GM21423 (cell line): ENCODE measurements at regions not wholly inside any gene's neighbourhood (a gene's known extent, or its start where the extent isn't known, plus 50 kb on each side); places are given as distances from the start of the nearest gene placed in this dataset.
"Not testable (repeated sequence)": the region's sequence is repeated elsewhere in the genome, so short reads cannot be mapped to it uniquely, and the experiment has no call there.

Experiments
- ATAC-seq: cut with Tn5 transposase; IDR thresholded peaks from one replicate; pipeline ENCODE4 v1.9.1; 2021; ENCODE audit warnings: mild to moderate bottlenecking, moderate library complexity; ENCODE audit not compliant: unreplicated experiment

DNA sequence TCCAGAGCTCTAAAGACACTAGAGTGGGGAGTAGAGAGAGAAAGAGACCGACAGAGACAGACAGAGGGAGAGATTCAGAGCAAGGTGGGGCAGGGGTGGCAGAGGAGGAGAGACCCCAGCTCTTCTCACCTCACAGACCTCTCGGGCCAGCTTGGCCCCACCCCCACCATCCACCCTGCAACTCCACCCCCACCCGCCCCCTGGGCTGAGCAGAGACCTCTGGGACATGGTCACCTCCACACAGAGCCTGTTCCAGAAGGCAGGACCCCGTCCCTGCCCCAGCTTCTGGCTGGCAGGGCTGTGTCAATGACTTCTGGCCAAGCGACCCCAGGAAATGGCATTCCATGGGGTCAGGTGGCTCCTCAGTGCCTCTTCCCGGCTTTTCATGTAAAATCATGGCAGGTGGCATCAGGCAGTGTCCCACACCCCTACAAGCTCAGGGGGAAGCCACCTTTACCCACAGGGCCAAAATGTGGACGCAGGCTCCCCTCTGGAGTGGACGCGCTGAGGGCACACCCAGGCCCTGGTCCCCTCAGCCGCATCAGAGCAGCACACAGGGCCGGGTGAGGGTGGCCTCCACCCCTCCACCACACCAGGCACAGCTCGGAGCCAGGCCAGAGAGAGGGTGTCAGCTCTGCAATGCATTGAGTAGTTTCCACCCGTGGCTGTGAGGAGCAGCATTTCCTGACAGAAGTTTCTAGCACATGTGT, 131.2 kb upstream of the LPCAT1 start:
- ATAC-seq = no peak

- ATAC-seq = peak; percentile 89
Observed at GRCh38 chr5:1653698-1654651, 130.2 kb upstream of the LPCAT1 start.

DNA sequence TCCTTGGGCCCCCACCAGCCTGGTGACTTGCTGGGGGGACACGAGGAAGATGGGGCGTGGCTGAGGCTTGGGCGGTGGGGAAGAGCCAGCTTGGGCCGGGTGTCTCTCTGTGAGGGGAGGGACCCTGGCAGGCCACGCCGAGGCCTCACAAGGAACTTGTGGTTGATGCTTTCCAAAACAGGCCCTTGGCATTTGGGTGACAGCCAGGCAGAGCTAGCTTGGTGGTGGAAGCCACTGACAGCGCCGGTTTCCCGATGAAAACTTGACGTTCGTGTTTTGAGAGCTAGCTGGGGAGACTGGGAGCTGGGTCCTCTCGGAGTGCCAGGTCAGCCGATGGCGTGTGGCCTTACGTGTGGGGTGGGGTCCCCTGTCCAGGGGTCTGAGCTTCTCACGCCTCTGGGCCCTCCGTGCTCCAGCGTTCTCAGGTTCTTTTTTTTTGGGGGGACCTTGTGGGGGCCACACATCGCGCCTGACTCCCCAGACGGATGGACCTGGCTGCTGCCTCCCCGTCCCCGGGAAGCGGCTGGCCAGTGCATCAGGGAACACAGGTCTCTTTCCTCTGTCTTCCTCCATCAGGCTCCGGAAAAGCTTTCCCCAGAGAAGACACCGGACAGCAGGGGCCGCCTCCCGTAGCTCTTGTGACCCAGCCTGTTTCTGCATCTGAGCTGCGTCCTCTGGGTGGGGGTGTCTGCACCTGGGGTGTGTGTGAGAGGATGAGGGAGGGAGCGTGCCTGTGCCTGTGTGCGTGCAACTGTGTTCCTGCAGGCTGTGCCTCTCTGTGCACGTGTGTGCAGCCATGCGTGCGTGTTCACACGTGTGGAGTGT, 129.3 kb upstream of the LPCAT1 start:
- ATAC-seq = peak; percentile 34

GRCh38 chr5:1651971-1652872, 128.5 kb upstream of the LPCAT1 start:
- no peak for ATAC-seq

- ATAC-seq = no peak
Observed at GRCh38 chr5:1651250-1651649, 127.5 kb upstream of the LPCAT1 start.

- ATAC-seq = no peak
Observed at GRCh38 chr5:1649554-1649953, 125.8 kb upstream of the LPCAT1 start.

DNA sequence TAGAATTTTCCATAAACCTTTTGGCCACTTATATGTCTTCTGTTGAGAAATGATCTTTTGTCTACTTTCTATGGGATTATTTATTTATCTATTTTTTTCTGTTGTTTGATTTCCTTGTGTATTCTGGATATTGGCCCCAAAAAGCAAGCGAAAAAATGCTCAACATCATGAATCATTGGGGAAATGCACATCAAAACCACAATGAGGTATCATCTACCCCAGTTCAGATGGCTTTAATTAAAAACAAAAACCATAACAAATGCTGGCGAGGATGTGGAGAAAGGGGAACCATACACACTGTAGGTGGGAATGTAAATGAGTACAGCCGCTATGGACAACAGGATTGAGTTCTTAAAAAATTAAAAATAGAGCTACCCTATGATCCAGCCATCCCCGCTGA, 125.0 kb upstream of the LPCAT1 start:
- ATAC-seq = no peak

DNA sequence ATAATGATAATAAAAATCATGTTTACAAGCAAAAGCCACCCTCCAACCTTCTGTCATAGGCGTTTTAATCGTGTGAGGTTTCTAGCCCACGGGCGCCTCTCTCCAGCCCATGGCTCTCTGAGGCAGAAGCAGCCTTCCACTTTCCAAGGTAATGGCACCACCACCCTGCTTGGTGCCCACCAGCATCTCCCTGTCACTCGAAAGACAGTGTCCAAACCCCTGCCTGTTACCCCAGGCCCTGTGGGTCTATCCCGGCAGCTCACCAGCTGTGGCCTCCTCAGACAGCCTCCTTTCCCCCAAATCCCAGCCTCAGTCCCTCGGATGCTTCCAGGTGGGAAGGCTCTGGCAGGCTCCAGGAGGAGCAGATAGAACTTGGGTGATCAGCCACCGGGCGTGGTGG, 123.8 kb upstream of the LPCAT1 start:
- ATAC-seq = no peak

- ATAC-seq = peak; percentile 69
Observed at GRCh38 chr5:1644810-1645571, 121.2 kb upstream of the LPCAT1 start.

DNA sequence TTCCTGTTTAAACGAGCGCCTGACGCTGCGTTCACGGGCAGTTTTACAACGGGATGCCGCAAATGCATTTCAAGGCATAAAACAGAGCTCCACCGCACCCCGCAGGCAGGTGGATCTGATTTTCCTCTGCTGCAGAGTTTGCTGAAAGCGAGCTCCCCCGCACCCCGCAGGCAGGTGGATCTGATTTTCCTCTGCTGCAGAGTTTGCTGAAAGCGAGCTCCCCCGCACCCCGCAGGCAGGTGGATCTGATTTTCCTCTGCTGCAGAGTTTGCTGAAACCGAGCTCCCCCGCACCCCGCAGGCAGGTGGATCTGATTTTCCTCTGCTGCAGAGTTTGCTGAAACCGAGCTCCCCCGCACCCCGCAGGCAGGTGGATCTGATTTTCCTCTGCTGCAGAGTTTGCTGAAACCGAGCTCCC, 120.6 kb upstream of the LPCAT1 start:
- not testable (repeated sequence) for ATAC-seq

- no peak for ATAC-seq
Observed at GRCh38 chr5:1643651-1644392, 120.1 kb upstream of the LPCAT1 start.

DNA sequence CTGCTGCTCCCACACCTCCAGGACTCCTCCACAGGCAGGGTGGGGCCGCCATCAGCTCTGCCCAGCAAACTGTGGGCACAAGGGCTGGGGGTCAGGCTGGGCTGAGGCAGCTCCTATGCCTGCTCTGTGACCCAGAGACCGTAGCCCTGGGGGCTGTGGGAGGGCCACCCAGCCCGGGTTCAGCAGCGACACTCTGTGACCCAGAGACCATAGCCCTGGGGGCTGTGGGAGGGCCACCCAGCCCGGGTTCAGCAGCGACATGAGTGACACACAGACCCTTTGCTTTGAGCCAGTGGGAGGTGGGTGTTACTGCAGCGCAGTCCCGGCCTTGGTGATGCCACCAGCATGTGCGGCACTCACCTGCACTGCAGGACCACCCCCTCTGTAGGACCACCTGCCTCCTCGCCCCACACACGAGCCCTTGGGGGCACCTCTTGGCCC, 118.9 kb upstream of the LPCAT1 start:
- no peak for ATAC-seq

GRCh38 chr5:1642221-1642620, 118.5 kb upstream of the LPCAT1 start:
- ATAC-seq = no peak

GRCh38 chr5:1641560-1642166, 117.9 kb upstream of the LPCAT1 start:
- peak; percentile 67 for ATAC-seq

DNA sequence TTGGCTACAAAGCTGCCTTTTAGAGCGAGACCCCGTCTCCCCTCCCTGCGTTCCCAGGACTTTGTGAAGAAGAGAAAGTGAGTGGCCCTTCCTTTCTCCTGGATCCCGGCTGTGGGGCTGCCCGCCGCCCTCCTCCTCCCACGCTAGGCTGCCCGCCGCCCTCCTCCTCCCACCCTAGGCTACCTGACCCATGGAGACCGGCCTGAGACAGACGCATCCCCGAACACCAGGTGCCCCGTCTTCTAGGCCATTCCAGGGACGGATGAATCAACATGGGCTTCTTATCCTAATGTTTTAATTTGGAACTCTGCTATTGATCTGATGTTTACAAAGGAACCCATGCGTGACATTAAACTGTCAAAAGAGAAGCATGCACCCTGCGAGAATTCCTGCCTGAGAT, 117.3 kb upstream of the LPCAT1 start:
- no peak for ATAC-seq

- no peak for ATAC-seq
Observed at GRCh38 chr5:1640421-1640881, 116.7 kb upstream of the LPCAT1 start.

GRCh38 chr5:1639757-1640156, 116.0 kb upstream of the LPCAT1 start:
- ATAC-seq = no peak
